OCI-LY3 (cell line): ENCODE measurements at regions not wholly inside any gene's neighbourhood (a gene's known extent, or its start where the extent isn't known, plus 50 kb on each side); places are given as distances from the start of the nearest gene placed in this dataset.
"Not testable (repeated sequence)": the region's sequence is repeated elsewhere in the genome, so short reads cannot be mapped to it uniquely, and the experiment has no call there.

Experiments
- H2AFZ ChIP-seq: fragments of 200-600, 300-600 bp; shearing (Covaris generic); 2 replicates; pipeline ENCODE4 v1.6.0; 2014; ENCODE audit warnings: antibody characterized with exemption, low read depth, low read length
- H3K27ac ChIP-seq: fragments of 200-600, 300-600 bp; sonication (generic); 2 replicates; pipeline ENCODE4 v1.5.1; 2014; ENCODE audit warnings: mild to moderate bottlenecking, low read length, moderate library complexity, mixed read lengths
- H3K27me3 ChIP-seq: fragments of 200-600, 300-600 bp; sonication (generic); 2 replicates; pipeline ENCODE4 v1.6.1; 2014; ENCODE audit warnings: low read depth, low read length, mixed read lengths
- H3K36me3 ChIP-seq: fragments of 200-600, 300-600 bp; sonication (generic); replicated peaks from 2 replicates; pipeline ENCODE3; 2014; ENCODE audit warnings: low read depth, low read length, mixed read lengths
- H3K4me1 ChIP-seq: fragments of 300-600, 200-600 bp; sonication (generic); 2 replicates; pipeline ENCODE4 v1.6.1; 2014; ENCODE audit warnings: low read length, mixed read lengths
- H3K4me2 ChIP-seq: fragments of 200-600, 300-600 bp; sonication (generic); 2 replicates; pipeline ENCODE4 v1.6.1; 2014; ENCODE audit warnings: low read length, mixed read lengths
- H3K4me3 ChIP-seq: fragments of 300-600, 200-600 bp; sonication (generic); 2 replicates; pipeline ENCODE4 v1.5.1; 2014; ENCODE audit warnings: antibody characterized with exemption, mild to moderate bottlenecking, low read length, moderate library complexity
- H3K79me2 ChIP-seq: fragments of 300-600, 200-600 bp; shearing (Covaris generic); 2 replicates; pipeline ENCODE4 v1.6.1; 2014; ENCODE audit warnings: mild to moderate bottlenecking, low read length, mixed read lengths
- H3K9ac ChIP-seq: fragments of 300-600, 200-600 bp; shearing (Covaris generic); 2 replicates; pipeline ENCODE4 v1.6.0; 2014; ENCODE audit warnings: mild to moderate bottlenecking, low read length, moderate library complexity
- H3K9me3 ChIP-seq: fragments of 200-600, 300-600 bp; shearing (Covaris generic); 2 replicates; pipeline ENCODE4 v1.6.1; 2014; ENCODE audit warnings: low read length, mixed read lengths; ENCODE audit not compliant: insufficient read depth
- H4K20me1 ChIP-seq: fragments of 200-600, 300-600 bp; sonication (generic); 2 replicates; pipeline ENCODE4 v1.6.1; 2016; ENCODE audit warnings: low read length, mixed read lengths; ENCODE audit not compliant: insufficient read depth
- CTCF ChIP-seq: fragments of 200-600, 300-600 bp; sonication (generic); IDR thresholded peaks from 2 replicates; pipeline ENCODE4 v1.5.1; 2014; ENCODE audit warnings: antibody characterized with exemption, low read length, low read depth
- EZH2phosphoT487 ChIP-seq: fragments of 200-600 bp; shearing (Covaris generic); IDR thresholded peaks from 2 replicates; pipeline ENCODE4 v1.6.1; 2018; ENCODE audit warnings: antibody characterized with exemption, mixed run types, low read depth

GRCh38 chr7:29639386-29639785 lies 75.8 kb downstream of the PRR15 start:
- TF ChIP-seq CTCF (no peak), EZH2phosphoT487 (no peak)
- Histone ChIP-seq H3K36me3 (no peaks in the 10 kb centered on the region), H3K27me3 (no peaks in the 10 kb centered on the region), H3K4me1 (peaks cover 5% of the 10 kb centered on the region; the same call in 1 of the 2 replicates), H3K4me2 (0 out of 2 replicates have a peak overlapping the region, but pooled peaks have one; percentile 30), H3K9me3 (no peaks in the 10 kb centered on the region), H3K4me3 (no peak overlapping the region), H3K79me2 (no peaks in the 10 kb centered on the region), H3K9ac (no peak overlapping the region), H3K27ac (no peak overlapping the region), H2AFZ (no peak overlapping the region), H4K20me1 (no peaks in the 10 kb centered on the region)

GRCh38 chr7:29639886-29640595 lies 76.4 kb downstream of the PRR15 start:
- Histone ChIP-seq H3K4me2 (no peak overlapping the region), H4K20me1 (no peaks in the 10 kb centered on the region), H3K4me1 (peaks cover 5% of the 10 kb centered on the region; the same call in 1 of the 2 replicates), H3K27me3 (no peaks in the 10 kb centered on the region), H3K9me3 (no peaks in the 10 kb centered on the region), H3K27ac (no peak overlapping the region), H3K9ac (no peak overlapping the region), H2AFZ (no peak overlapping the region), H3K79me2 (no peaks in the 10 kb centered on the region), H3K4me3 (no peak overlapping the region), H3K36me3 (no peaks in the 10 kb centered on the region)
- TF ChIP-seq EZH2phosphoT487 (no peak), CTCF (no peak)

GRCh38 chr7:29641651-29642050 lies 78.0 kb downstream of the PRR15 start:
- no peaks in the 10 kb centered on the region for H3K27me3 ChIP-seq
- no peaks in the 10 kb centered on the region for H3K36me3 ChIP-seq
- no peaks in the 10 kb centered on the region for H3K79me2 ChIP-seq
- H3K4me3 ChIP-seq = no peak overlapping the region
- no peak overlapping the region for H2AFZ ChIP-seq
- H3K4me1 ChIP-seq = peaks cover 5% of the 10 kb centered on the region; the same call in 1 of the 2 replicates
- H3K9ac ChIP-seq = no peak overlapping the region
- H3K4me2 ChIP-seq = no peak overlapping the region
- no peak for TF ChIP-seq CTCF
- TF ChIP-seq EZH2phosphoT487 = no peak
- H4K20me1 ChIP-seq = no peaks in the 10 kb centered on the region
- H3K27ac ChIP-seq = no peak overlapping the region
- no peaks in the 10 kb centered on the region for H3K9me3 ChIP-seq

GRCh38 chr7:29642494-29643155 lies 79.0 kb downstream of the PRR15 start:
- no peak overlapping the region for H3K4me2 ChIP-seq
- H3K4me3 ChIP-seq = no peak overlapping the region
- H3K4me1 ChIP-seq = peaks cover 5% of the 10 kb centered on the region; the same call in 1 of the 2 replicates
- H3K9me3 ChIP-seq = no peaks in the 10 kb centered on the region
- H3K27me3 ChIP-seq = no peaks in the 10 kb centered on the region
- no peaks in the 10 kb centered on the region for H3K36me3 ChIP-seq
- TF ChIP-seq CTCF (no peak), EZH2phosphoT487 (no peak)
- H3K9ac ChIP-seq = no peak overlapping the region
- H3K27ac ChIP-seq = no peak overlapping the region
- H2AFZ ChIP-seq = no peak overlapping the region
- no peaks in the 10 kb centered on the region for H3K79me2 ChIP-seq
- H4K20me1 ChIP-seq = no peaks in the 10 kb centered on the region

GRCh38 chr7:29646116-29646515 lies 82.5 kb downstream of the PRR15 start:
- H4K20me1 ChIP-seq, H3K79me2 ChIP-seq, H3K27ac ChIP-seq, H3K36me3 ChIP-seq, H3K9ac ChIP-seq, H3K4me3 ChIP-seq, H3K27me3 ChIP-seq, H3K4me2 ChIP-seq, H3K4me1 ChIP-seq, H3K9me3 ChIP-seq, H2AFZ ChIP-seq: not testable (repeated sequence)
